ENCODE measurements at regions not wholly inside any gene's neighbourhood (a gene's known extent, or its start where the extent isn't known, plus 50 kb on each side); places are given as distances from the start of the nearest gene placed in this dataset.
"Not testable (repeated sequence)": the region's sequence is repeated elsewhere in the genome, so short reads cannot be mapped to it uniquely, and the experiment has no call there.

- no peaks in the 10 kb centered on the region for H3K36me3 ChIP-seq (ENCODE audit: insufficient read depth in 1 of 2, low read depth in 1 of 2)
- no peak for TF ChIP-seq CTCF (IDR thresholded peaks at IDR 0.05)
- no peak overlapping the region for H3K4me3 ChIP-seq
- no peaks in the 10 kb centered on the region for H3K4me1 ChIP-seq
- DNase-seq, result no peak
- ATAC-seq, result no peak
- WGBS, 3 donors, result 88 to 91% (median 91%) methylated on average over 13 of the region's 13 CpGs
- no peaks in the 10 kb centered on the region for H3K9me3 ChIP-seq
- intact Hi-C loops (cut with DNase I), result no loop called here
- H3K27ac ChIP-seq, result no peak overlapping the region
- no peaks in the 10 kb centered on the region for H3K27me3 ChIP-seq (ENCODE audit: insufficient read depth in 3 of 3, low read length in 2 of 3)
Measured at GRCh38 chr7:118945911-118946682, 721.6 kb downstream of the ANKRD7 start.

GRCh38 chr7:118948508-118948907, 724.0 kb downstream of the ANKRD7 start:
- ATAC-seq, result no peak
- no peaks in the 10 kb centered on the region for H3K4me1 ChIP-seq
- TF ChIP-seq CTCF (IDR thresholded peaks at IDR 0.05), result no peak
- DNase-seq, result no peak
- H3K27me3 ChIP-seq (ENCODE audit: insufficient read depth in 3 of 3, low read length in 2 of 3), result no peaks in the 10 kb centered on the region
- no peak overlapping the region for H3K27ac ChIP-seq
- intact Hi-C loops (cut with DNase I), result no loop called here
- H3K9me3 ChIP-seq, result no peaks in the 10 kb centered on the region
- H3K4me3 ChIP-seq, result no peak overlapping the region
- no peaks in the 10 kb centered on the region for H3K36me3 ChIP-seq (ENCODE audit: insufficient read depth in 1 of 2, low read depth in 1 of 2)

GRCh38 chr7:118949031-118949430, 724.5 kb downstream of the ANKRD7 start:
- H3K4me3 ChIP-seq, result no peak overlapping the region
- H3K4me1 ChIP-seq, result no peaks in the 10 kb centered on the region
- H3K27ac ChIP-seq, result no peak overlapping the region
- DNase-seq (no peak), ATAC-seq (no peak)
- WGBS, 3 donors, result 73 to 100% (median 86%) methylated on average over 1 of the region's 1 CpG
- H3K9me3 ChIP-seq, result no peaks in the 10 kb centered on the region
- intact Hi-C loops (cut with DNase I), result no loop called here
- H3K36me3 ChIP-seq (ENCODE audit: insufficient read depth in 1 of 2, low read depth in 1 of 2), result no peaks in the 10 kb centered on the region
- TF ChIP-seq CTCF (IDR thresholded peaks at IDR 0.05), result no peak
- no peaks in the 10 kb centered on the region for H3K27me3 ChIP-seq (ENCODE audit: insufficient read depth in 3 of 3, low read length in 2 of 3)

- H3K27me3 ChIP-seq (ENCODE audit: insufficient read depth in 3 of 3, low read length in 2 of 3); H3K27ac ChIP-seq; H3K9me3 ChIP-seq; H3K36me3 ChIP-seq (ENCODE audit: insufficient read depth in 1 of 2, low read depth in 1 of 2); ATAC-seq; intact Hi-C loops (cut with DNase I); DNase-seq; H3K4me1 ChIP-seq; H3K4me3 ChIP-seq: not testable (repeated sequence)
- WGBS, 3 donors, result 54 to 68% (median 61%) methylated on average over 2 of the region's 2 CpGs
Measured at GRCh38 chr7:118956285-118956684, 731.8 kb downstream of the ANKRD7 start.

GRCh38 chr7:118969370-118969769, 744.9 kb downstream of the ANKRD7 start:
- ATAC-seq, result no peak
- Histone ChIP-seq H3K27me3 (ENCODE audit: insufficient read depth in 3 of 3, low read length in 2 of 3) (no peaks in the 10 kb centered on the region), H3K36me3 (ENCODE audit: insufficient read depth in 1 of 2, low read depth in 1 of 2) (no peaks in the 10 kb centered on the region), H3K4me3 (no peak overlapping the region), H3K9me3 (no peaks in the 10 kb centered on the region), H3K4me1 (no peaks in the 10 kb centered on the region), H3K27ac (no peak overlapping the region)
- no peak for DNase-seq
- 62 to 80% (median 74%) methylated on average over 1 of the region's 1 CpG for WGBS, 3 donors
- intact Hi-C loops (cut with DNase I), result no loop called here
- TF ChIP-seq CTCF (IDR thresholded peaks at IDR 0.05), result no peak
